ENCODE measurements at regions not wholly inside any gene's neighbourhood (a gene's known extent, or its start where the extent isn't known, plus 50 kb on each side); places are given as distances from the start of the nearest gene placed in this dataset.

- TF ChIP-seq CTCF (IDR thresholded peaks at IDR 0.05) (no peak), POLR2A (IDR thresholded peaks at IDR 0.05) (no peak)
These were observed 165.2 kb upstream of the APCDD1 start for GRCh38 chr18:10289251-10289650.

Measured in breast epithelium (tissue), 3 donors.